GDM1 (cell line): ENCODE measurements at regions not wholly inside any gene's neighbourhood (a gene's known extent, or its start where the extent isn't known, plus 50 kb on each side); places are given as distances from the start of the nearest gene placed in this dataset.

ENCODE experiments used
- DNase-seq: peaks from one replicate; lab custom pipeline; 2025; lab: John Stamatoyannopoulos, UW

DNA sequence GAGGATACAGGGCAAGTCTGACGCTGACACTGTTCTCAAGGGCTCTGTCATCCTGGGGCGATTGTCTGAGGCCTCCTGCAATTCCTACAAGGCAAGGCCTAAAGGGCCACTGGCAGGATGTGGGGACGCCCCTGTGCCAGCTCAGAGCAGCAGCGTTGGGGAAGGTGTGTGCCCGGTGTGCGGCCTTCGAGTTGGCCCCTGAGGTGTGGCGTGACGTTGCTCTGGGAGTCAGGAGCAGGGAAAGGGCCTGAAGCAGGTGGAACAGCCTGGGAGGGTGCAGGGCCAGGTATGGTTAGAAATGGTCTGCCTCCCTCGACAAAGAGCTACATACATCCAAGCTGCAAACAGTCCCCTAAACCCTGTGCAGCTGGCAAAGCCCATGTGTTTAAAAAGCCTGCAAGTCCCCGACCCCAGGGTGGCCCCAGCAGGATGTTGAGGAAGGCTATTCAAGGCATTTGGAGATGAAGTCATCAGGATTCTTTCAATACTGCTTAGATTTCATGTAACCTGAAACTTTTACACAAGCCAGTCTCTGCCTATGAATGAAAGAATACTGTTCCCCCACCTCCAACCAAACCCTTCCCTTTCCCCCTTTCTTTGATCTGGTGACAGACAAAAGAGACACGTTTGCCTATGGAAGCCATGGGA, 142.5 kb upstream of the TNS3 start:
- DNase-seq = no peak

DNA sequence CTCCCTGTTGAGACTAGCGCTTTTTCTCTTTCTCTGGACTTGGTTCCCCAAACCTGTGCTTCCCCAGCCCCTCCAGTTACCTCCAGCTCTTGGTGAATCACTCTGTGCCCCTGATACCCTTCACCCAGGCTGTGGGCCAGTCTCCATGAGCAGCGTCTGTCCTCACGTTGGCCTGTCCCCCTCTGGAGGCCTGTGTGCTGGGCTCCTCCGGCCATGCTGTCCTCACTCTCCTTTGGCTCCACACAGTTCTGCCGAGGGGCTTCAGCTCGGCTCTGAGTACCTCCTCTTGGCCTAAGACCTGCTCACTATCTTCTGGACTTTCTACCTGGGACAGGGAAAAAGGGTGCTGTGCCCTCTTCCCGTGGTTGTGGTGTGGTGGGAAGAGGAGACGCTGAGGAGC, 140.2 kb upstream of the TNS3 start:
- DNase-seq = no peak

DNA sequence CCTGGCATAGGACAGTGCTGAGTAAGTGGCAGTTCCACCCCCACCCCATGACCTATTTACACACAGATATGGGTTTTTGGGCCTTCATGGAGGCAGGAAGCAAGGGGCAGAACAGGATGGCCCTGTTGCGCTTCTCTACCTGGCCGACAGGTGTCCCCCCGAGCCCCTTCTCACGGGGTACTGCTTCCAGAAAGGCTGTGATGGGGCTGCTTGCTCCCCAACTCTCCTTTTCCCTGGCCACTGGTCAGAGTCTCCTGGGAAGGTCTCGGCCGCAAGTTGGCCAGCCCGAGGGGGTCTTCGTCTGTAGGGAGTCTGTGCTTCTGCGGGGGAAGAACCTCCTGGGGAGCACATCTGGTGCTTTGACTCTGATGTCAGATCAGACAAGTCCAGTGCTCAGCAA, 139.8 kb upstream of the TNS3 start:
- DNase-seq = no peak

DNA sequence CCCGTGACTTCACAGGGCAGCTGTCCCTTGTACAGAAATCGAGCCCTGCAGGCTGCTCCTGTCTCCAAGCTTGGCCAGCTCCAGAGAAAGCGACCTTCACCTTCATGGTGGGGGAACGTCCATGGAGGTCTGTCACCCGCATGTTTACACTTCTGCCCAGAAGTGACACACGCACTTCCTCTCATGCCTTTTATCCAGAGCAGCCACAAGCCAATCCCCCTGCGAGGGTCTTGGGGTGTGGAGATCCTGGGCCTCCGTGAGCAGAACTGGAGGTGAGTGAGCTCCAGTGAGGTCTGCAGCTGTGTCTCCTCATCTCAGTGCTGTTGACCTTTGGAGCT, 139.0 kb upstream of the TNS3 start:
- no peak for DNase-seq

DNA sequence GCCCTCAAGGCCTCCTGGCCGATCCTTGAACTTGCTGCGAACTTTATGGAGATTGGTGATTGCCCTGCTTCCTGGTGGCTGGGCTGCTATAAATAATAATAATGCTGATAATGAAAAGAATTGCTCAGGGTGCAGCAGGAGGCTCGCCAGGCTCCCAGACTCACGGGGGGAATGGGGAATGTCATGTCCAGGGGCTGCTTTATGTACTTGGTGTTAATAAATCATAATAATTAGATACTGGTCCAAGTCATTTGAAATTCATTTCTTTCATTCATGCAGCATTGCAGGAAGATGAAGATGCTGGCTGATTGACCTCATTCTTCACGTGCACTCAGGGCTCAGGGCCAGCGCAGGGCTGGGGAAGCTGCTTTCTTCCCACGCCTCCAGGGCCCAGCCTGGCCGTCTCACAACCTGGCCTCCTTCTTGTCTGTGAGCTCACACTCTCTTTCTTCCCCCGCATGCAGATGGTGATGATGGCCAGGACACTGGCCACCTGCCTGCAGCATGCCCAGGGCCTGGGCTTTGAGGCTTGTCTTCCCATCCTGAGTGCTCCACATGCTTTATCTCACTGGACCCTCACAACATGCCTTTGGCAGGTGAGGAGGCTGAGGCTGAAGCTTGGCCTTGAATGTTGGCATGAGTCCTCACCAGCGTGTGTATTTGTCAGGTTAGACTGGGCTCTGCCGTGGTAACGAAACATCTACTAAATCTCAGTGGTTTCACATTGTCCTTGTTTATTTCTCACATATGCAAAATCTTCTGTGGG, 138.4 kb upstream of the TNS3 start:
- no peak for DNase-seq

DNA sequence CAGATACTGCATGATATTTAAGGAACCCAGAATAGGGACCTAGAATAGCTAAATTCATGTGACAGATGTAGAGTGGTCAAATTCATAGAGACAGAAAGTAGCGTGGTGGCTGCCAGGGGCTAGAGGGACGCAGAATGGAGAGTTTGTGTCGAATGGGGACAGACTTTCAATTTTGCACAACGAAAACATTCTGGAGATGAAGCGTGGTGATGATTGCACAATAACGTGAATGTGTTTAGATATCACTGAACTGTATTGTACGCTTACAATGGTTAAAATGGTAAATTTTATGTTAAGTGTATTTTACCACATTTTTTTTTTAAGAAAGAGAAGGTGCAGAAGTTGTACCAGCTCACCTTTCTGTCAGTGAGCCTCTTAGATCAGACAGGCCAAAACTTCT, 137.8 kb upstream of the TNS3 start:
- no peak for DNase-seq

DNA sequence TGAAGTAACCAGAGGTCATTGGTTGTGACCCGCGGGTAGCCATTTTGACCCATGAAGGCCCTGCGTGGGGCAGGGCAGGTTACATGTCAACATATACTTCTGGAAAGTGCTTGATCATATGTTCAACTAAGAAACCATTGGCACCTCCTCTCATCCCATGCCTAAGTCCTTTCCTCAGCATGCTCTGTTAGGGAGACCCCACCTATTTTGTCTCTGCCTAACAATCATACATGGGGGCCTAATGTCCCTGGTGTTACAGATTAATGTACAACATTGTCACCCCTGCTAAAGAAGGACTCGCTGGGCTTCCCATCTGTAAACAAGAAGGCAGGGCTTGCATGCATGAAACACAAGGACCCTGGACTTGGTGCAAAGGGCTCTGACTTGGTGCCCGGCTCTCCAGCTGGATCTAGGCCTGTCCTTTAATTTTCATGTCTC, 133.7 kb upstream of the TNS3 start:
- DNase-seq = no peak

DNA sequence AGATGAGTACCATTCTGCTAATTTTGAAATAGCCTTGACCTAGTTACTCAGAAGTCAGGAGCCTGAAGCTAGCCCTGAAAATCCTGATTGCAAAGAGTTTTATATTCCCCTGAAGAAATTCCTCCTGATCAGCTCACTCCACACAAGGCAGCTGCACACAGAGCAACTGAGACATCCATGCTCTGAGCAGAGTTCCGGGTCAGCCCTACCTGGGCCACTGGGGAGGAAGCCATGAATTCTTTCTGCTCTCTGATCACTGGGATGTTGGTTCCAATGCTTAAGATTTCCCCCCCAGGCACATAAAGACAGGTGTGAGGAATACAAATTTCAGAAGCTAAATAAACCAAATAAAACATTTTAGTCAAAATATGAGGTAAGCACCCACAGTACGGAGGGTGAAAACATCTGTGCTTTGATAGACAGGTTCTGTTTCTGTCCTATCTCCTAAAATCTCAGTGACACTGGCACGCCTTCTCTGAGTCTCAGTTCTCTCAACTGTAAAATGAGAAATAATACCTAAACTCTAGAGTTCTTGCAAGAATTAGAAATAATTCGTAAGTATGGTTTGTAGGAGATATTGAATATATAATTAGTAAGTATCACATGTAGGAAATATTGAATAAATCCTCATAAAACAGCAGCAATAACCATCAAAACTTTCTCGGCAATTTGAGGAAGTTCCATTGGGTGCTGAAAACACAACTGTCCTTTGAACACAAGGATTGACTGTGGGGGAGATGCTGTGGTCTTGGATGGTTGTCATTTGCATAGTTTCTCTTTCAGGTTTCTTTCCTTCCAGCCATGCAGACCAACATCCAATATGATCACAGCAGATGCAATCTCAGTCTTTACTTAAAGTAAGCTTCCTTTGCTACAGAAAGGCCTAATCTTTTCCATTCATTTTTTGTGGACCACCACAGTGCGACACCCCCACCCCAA, 133.0 kb upstream of the TNS3 start:
- no peak for DNase-seq

GRCh38 chr7:47713595-47713994, 131.7 kb upstream of the TNS3 start:
- DNase-seq = no peak

DNA sequence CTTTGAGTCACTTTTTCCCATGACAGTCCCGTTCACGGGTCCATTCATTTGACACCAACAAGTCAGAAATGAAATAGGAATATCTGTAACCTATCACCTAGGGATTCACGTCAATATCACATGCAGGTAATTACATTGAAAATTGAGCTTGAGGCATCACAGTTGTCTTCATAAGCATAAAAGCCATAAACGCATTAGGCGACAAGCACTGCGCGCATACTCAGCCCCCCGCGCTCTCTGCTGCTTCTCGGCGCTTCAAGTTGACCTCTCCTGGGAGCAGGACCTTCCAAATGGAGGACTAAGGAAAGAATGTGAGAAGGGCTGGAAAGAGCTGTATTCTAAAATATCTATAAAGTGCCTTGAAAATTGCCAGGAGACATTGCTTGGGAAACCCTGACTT, 130.5 kb upstream of the TNS3 start:
- DNase-seq = no peak

- DNase-seq = no peak
These were observed 129.9 kb upstream of the TNS3 start for GRCh38 chr7:47711776-47712175.

DNA sequence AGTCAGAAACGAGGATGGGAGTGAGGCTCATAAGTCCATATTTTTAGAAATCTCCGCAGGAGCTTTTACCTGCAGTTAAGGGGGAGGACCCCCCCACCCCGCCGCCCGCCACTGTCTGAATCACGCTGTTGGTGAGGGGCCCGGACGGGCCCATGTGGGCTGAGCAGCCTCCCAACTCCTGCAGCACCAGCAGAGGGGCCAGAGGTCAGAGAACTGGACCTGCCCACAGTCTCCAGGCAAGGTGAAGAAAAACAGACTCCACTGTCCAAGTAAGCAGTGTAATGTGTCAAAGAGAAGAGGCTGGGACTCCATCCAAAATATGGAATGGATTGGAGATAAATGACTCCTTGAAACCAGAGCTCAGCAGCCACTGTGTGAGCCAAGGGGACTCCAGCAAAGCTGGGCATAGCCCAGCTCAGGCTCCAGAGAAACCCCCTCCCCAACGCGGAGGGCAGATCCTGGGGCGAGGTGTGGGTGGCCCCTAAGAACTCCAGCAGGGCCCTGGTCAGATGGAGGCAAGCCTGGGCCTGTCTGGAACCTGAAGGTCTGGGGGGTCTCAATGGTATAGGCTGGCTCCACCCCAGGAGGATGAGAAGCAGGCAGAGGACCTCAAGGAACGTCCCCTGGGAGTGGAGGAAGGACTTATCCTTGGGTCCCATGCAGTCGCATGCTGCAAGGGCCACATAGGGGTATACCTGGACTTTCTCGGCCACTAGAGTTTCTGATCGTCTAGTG, 128.5 kb upstream of the TNS3 start:
- DNase-seq = no peak

- DNase-seq = no peak
These were observed 127.5 kb upstream of the TNS3 start for GRCh38 chr7:47709451-47709850.

GRCh38 chr7:47709051-47709450, 127.1 kb upstream of the TNS3 start:
- no peak for DNase-seq

GRCh38 chr7:47707583-47707982, 125.7 kb upstream of the TNS3 start:
- no peak for DNase-seq

DNA sequence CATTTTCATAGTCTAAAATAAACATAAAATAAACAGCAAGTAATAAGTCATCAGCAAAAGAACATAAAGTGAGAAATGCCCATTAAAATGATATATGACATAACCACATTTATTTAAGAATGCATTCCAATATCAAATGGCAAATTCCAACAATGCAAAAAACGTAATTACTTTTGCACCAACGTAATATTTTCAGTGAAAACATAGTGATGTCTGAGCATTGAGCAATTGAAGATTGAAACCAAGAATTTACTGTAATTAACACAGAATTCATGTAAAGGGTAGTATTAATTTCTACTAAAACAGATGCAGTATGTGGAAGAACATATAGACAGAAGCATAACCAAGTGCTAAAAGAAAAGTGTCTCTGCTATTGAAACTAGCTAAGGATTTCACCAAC, 123.0 kb upstream of the TNS3 start:
- DNase-seq = no peak

DNA sequence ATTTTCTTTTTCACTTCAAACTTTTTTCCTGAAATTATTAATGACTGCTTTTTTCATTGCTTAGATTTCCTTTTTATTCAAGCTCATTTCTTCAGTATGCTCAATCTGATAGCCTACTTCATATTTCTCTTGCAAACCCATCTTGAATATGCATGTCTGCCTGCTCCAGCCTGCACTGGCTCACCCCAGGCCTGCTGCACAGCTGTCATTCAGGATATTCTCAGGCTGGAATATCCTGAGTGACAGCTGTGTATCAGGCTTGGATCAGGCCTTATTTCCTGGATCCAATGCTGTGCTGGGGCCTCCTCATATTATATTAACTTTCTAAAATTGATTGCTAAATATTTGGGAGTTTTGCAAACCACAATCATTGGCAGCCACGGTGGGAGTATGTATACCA, 120.2 kb upstream of the TNS3 start:
- no peak for DNase-seq

- no peak for DNase-seq
These were observed 116.5 kb upstream of the TNS3 start for GRCh38 chr7:47698386-47698785.

- no peak for DNase-seq
These were observed 115.6 kb upstream of the TNS3 start for GRCh38 chr7:47697543-47697942.

GRCh38 chr7:47696152-47696710, 114.3 kb upstream of the TNS3 start:
- DNase-seq = no peak

DNA sequence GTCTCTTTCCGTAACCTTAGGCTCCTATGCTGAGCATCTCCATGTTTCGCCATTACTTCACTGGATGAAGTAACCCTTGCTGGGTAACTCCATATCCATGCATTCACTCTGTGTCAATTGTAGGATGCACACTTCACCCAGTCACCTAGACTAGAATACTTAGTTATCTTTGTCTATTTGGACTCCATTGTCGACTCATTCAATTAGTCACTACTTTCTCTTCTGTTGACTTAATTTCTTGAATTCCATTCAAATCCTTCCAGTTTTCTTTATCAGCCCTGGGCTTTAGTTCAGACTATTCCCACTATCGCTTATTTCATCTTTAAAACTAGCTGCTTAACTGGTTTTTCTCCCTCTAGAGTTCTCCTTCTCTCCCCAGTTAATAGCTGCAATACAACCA, 111.3 kb upstream of the TNS3 start:
- DNase-seq = no peak

- no peak for DNase-seq
These were observed 110.1 kb upstream of the TNS3 start for GRCh38 chr7:47691988-47692387.
